Astrocyte (in vitro differentiated cells and primary cell): ENCODE measurements at regions not wholly inside any gene's neighbourhood (a gene's known extent, or its start where the extent isn't known, plus 50 kb on each side); places are given as distances from the start of the nearest gene placed in this dataset.

ENCODE experiments used
- DNase-seq: peaks from one replicate; pipeline ENCODE4 v3.0.0-alpha.2; 2010; ENCODE audit warnings: low read depth
- FAIRE-seq: peaks from 2 replicates; lab custom pipeline; 2011; peaks lifted over from hg19 to GRCh38; lab: Jason Lieb, UNC
- H2AFZ ChIP-seq: 2 replicates; pipeline ENCODE4 v1.6.0; 2012; ENCODE audit warnings: low read depth, low read length, inconsistent platforms
- H3K27ac ChIP-seq: 2 replicates; pipeline ENCODE4 v1.5.1; 2011; ENCODE audit warnings: low read depth, low read length, inconsistent platforms
- H3K27me3 ChIP-seq: 2 replicates; pipeline ENCODE4 v1.6.0; 2011; ENCODE audit warnings: low read length, inconsistent platforms; ENCODE audit not compliant: insufficient read depth
- H3K36me3 ChIP-seq: 2 replicates; pipeline ENCODE4 v1.5.1; 2011; ENCODE audit warnings: low read length, inconsistent platforms; ENCODE audit not compliant: insufficient read depth
- H3K4me1 ChIP-seq: 2 replicates; pipeline ENCODE4 v1.5.1; 2011; ENCODE audit warnings: low read length, inconsistent platforms; ENCODE audit not compliant: insufficient read depth
- H3K4me2 ChIP-seq: 2 replicates; pipeline ENCODE4 v1.6.0; 2012; ENCODE audit warnings: low read length, inconsistent platforms
- H3K4me3 ChIP-seq: 2 replicates; pipeline ENCODE4 v1.5.1; 2011; ENCODE audit warnings: low read depth, mild to moderate bottlenecking, low read length, inconsistent platforms; ENCODE audit not compliant: insufficient read depth
- H3K79me2 ChIP-seq: 2 replicates; pipeline ENCODE4 v1.6.0; 2012; ENCODE audit warnings: mild to moderate bottlenecking, low read length, inconsistent platforms; ENCODE audit not compliant: insufficient read depth
- H3K9ac ChIP-seq: 2 replicates; pipeline ENCODE4 v1.6.0; 2012; ENCODE audit warnings: mild to moderate bottlenecking, low read length, inconsistent platforms
- H3K9me3 ChIP-seq: 2 replicates; pipeline ENCODE4 v1.5.1; 2012; ENCODE audit warnings: low read depth, mild to moderate bottlenecking, low read length, inconsistent platforms; ENCODE audit not compliant: insufficient read depth
- H4K20me1 ChIP-seq: 2 replicates; pipeline ENCODE4 v1.6.0; 2012; ENCODE audit warnings: low read length, inconsistent platforms; ENCODE audit not compliant: insufficient read depth
- H3K27ac Mint-ChIP-seq: one replicate; pipeline ENCODE4 v1.8.0; 2021; ENCODE audit warnings: mild to moderate bottlenecking, mixed read lengths; ENCODE audit not compliant: unreplicated experiment
- H3K27me3 Mint-ChIP-seq: one replicate; pipeline ENCODE4 v1.8.0; 2021; ENCODE audit warnings: low read depth, mixed read lengths; ENCODE audit not compliant: unreplicated experiment
- H3K36me3 Mint-ChIP-seq: one replicate; pipeline ENCODE4 v1.8.0; 2021; ENCODE audit warnings: low read depth, mixed read lengths; ENCODE audit not compliant: unreplicated experiment
- H3K4me1 Mint-ChIP-seq: one replicate; pipeline ENCODE4 v1.8.0; 2021; ENCODE audit warnings: low read depth, mixed read lengths; ENCODE audit not compliant: unreplicated experiment
- H3K4me3 Mint-ChIP-seq: one replicate; pipeline ENCODE4 v1.8.0; 2021; ENCODE audit warnings: mild to moderate bottlenecking, moderate library complexity, mixed read lengths; ENCODE audit not compliant: unreplicated experiment
- H3K9me3 Mint-ChIP-seq: one replicate; pipeline ENCODE4 v1.8.0; 2021; ENCODE audit warnings: mild to moderate bottlenecking, mixed read lengths; ENCODE audit not compliant: unreplicated experiment
- EZH2 ChIP-seq: IDR thresholded peaks from 2 replicates; pipeline ENCODE4 v1.6.1; 2012; ENCODE audit warnings: mild to moderate bottlenecking, low read length, inconsistent platforms; ENCODE audit not compliant: insufficient read depth
- TF ChIP-seq, protein P1 (sequence below): IDR thresholded peaks from 2 replicates; pipeline ENCODE4 v1.5.1; 2011; ENCODE audit warnings: low read depth, mild to moderate bottlenecking, inconsistent platforms, low read length, moderate library complexity; ENCODE audit not compliant: insufficient read depth

DNA sequence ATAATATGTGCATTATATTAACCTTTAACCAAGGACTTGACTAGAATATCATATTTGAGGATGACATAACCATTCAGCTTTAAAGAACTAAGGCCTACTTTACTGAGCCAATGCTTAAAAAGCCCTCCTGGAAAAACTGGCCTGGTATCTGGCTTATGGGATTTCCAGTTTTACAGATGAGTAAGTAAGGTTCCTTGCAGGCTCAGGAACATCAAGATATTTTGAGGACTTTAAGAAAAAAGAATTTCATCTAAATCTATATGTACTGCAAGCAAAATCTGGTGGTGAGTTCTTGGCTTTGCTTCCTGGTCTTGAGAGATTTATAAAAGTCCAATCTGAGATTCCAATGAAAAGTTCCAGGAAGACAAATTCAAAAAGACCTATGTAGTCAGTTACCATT is 417.0 kb upstream of the NRXN1 start:
- Histone ChIP-seq H3K9ac (no peak overlapping the region), H3K4me1 (no peaks in the 10 kb centered on the region), H3K4me3 (no peak overlapping the region), H2AFZ (no peak overlapping the region), H3K36me3 (no peaks in the 10 kb centered on the region), H3K27ac (no peak overlapping the region), H4K20me1 (no peaks in the 10 kb centered on the region), H3K4me2 (no peak overlapping the region), H3K27me3 (no peaks in the 10 kb centered on the region), H3K9me3 (no peaks in the 10 kb centered on the region), H3K79me2 (no peaks in the 10 kb centered on the region)
- Mint-ChIP-seq H3K4me3 (no peak overlapping the region), H3K27me3 (no peaks in the 10 kb centered on the region), H3K9me3 (peaks cover 3% of the 10 kb centered on the region), H3K36me3 (no peaks in the 10 kb centered on the region), H3K4me1 (no peaks in the 10 kb centered on the region), H3K27ac (no peak overlapping the region)
- FAIRE-seq (no peak), DNase-seq (no peak)
- TF ChIP-seq, protein P1, sequence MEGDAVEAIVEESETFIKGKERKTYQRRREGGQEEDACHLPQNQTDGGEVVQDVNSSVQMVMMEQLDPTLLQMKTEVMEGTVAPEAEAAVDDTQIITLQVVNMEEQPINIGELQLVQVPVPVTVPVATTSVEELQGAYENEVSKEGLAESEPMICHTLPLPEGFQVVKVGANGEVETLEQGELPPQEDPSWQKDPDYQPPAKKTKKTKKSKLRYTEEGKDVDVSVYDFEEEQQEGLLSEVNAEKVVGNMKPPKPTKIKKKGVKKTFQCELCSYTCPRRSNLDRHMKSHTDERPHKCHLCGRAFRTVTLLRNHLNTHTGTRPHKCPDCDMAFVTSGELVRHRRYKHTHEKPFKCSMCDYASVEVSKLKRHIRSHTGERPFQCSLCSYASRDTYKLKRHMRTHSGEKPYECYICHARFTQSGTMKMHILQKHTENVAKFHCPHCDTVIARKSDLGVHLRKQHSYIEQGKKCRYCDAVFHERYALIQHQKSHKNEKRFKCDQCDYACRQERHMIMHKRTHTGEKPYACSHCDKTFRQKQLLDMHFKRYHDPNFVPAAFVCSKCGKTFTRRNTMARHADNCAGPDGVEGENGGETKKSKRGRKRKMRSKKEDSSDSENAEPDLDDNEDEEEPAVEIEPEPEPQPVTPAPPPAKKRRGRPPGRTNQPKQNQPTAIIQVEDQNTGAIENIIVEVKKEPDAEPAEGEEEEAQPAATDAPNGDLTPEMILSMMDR, result no peak
- TF ChIP-seq EZH2, result no peak

DNA sequence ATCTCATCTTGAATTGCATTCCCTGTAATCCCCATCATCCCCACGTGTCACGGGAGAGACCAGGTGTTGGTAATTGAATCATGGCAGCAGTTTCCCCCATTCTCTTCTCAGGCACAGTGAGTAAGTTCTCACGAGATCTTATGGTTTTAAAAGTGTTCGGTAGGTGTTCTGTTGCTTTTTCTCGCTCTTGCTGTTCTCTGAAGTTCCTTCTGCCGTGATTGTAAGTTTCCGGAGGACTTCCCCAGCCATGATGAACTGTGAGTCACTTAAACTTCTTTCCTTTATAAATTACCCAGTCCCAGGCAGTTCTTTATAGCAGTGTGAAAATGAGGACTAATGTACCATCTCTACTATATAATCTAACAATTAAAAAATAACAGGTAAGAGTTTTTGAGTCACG is 409.9 kb upstream of the NRXN1 start:
- Histone ChIP-seq H3K4me2 (no peak overlapping the region), H3K27me3 (no peaks in the 10 kb centered on the region), H2AFZ (peak overlapping the region; percentile 42), H3K4me1 (no peaks in the 10 kb centered on the region), H3K9ac (no peak overlapping the region), H3K27ac (no peak overlapping the region), H3K4me3 (no peak overlapping the region), H4K20me1 (no peaks in the 10 kb centered on the region), H3K9me3 (no peaks in the 10 kb centered on the region), H3K79me2 (no peaks in the 10 kb centered on the region), H3K36me3 (no peaks in the 10 kb centered on the region)
- Mint-ChIP-seq H3K27ac (no peak overlapping the region), H3K36me3 (no peaks in the 10 kb centered on the region), H3K9me3 (no peaks in the 10 kb centered on the region), H3K27me3 (no peaks in the 10 kb centered on the region), H3K4me1 (no peaks in the 10 kb centered on the region), H3K4me3 (no peak overlapping the region)
- DNase-seq, result no peak
- FAIRE-seq, result no peak
- no peak for TF ChIP-seq EZH2
- TF ChIP-seq, protein P1, result no peak

DNA sequence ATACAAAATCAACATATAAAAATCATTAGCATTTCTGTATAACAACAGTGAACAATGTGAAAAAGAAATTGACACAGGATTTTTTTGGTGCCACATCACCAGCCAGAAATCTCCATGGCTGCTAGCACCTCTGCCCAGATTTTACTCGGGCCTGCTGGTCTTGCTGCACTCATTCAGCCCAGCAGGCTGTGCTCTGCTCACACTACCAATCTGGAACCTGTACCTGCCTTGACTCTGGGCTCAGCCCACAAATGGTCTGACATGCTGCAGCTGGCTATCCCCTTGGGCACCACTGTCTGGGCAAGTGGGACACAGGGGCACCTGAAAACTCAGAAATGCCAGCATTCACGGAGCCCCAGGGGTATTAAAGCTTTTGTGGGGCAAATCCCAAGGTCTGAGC is 392.5 kb upstream of the NRXN1 start:
- Histone ChIP-seq H3K79me2 (no peaks in the 10 kb centered on the region), H3K9ac (no peak overlapping the region), H3K4me2 (no peak overlapping the region), H4K20me1 (no peaks in the 10 kb centered on the region), H3K27me3 (no peaks in the 10 kb centered on the region), H3K36me3 (no peaks in the 10 kb centered on the region), H3K27ac (no peak overlapping the region), H3K4me3 (no peak overlapping the region), H3K4me1 (no peaks in the 10 kb centered on the region), H2AFZ (no peak overlapping the region), H3K9me3 (no peaks in the 10 kb centered on the region)
- no peak for DNase-seq
- H3K36me3 Mint-ChIP-seq, result no peaks in the 10 kb centered on the region
- no peak overlapping the region for H3K4me3 Mint-ChIP-seq
- H3K27ac Mint-ChIP-seq, result no peak overlapping the region
- H3K4me1 Mint-ChIP-seq, result no peaks in the 10 kb centered on the region
- FAIRE-seq, result no peak
- TF ChIP-seq, protein P1, result no peak
- no peak for TF ChIP-seq EZH2
- H3K9me3 Mint-ChIP-seq, result no peaks in the 10 kb centered on the region
- H3K27me3 Mint-ChIP-seq, result no peaks in the 10 kb centered on the region
